ENCODE measurements at regions not wholly inside any gene's neighbourhood (a gene's known extent, or its start where the extent isn't known, plus 50 kb on each side); places are given as distances from the start of the nearest gene placed in this dataset.
A peak's percentile ranks its signal among the peaks of the same experiment; 100 is the strongest.

- Histone ChIP-seq H3K27ac (peak overlapping the region in 2 of 4 donors; percentile 25 to 57), H3K9me3 (no peaks in the 10 kb centered on the region), H3K27me3 (no peaks in the 10 kb centered on the region), H3K4me1 (peaks cover 0 to 29% (median 6%) of the 10 kb centered on the region in 3 donors), H3K4me3 (no peak overlapping the region), H3K36me3 (no peaks in the 10 kb centered on the region)
- TF ChIP-seq CTCF (IDR thresholded peaks at IDR 0.05) (no peak), POLR2AphosphoS5 (IDR thresholded peaks at IDR 0.05) (no peak), EP300 (IDR thresholded peaks at IDR 0.05) (no peak), POLR2A (IDR thresholded peaks at IDR 0.05) (no peak)
- 37% methylated on average over 4 of the region's 4 CpGs for WGBS, 2 donors (ENCODE audit: low coverage in 1 of 2)
- peak; percentile 53 for ATAC-seq
Measured at GRCh38 chr3:64954995-64955636, 267.3 kb upstream of the ADAMTS9 start.

- no peaks in the 10 kb centered on the region for H3K27me3 ChIP-seq
- ATAC-seq: peak; percentile 85
- H3K4me3 ChIP-seq: no peak overlapping the region
- H3K36me3 ChIP-seq: no peaks in the 10 kb centered on the region
- no peaks in the 10 kb centered on the region for H3K9me3 ChIP-seq
- peak; percentile 54 for TF ChIP-seq EP300 (IDR thresholded peaks at IDR 0.05)
- peak in 1 of 4 experiments; percentile 10 for TF ChIP-seq CTCF (IDR thresholded peaks at IDR 0.05)
- peak; percentile 98 for TF ChIP-seq POLR2AphosphoS5 (IDR thresholded peaks at IDR 0.05)
- TF ChIP-seq POLR2A (IDR thresholded peaks at IDR 0.05): no peak
- peak overlapping the region; percentile 51 to 74 (median 63) for H3K27ac ChIP-seq
- 3 to 28% methylated on average over 2 to 5 of the region's 6 CpGs for WGBS, 2 donors (ENCODE audit: low coverage in 1 of 2)
- peaks cover 2 to 28% (median 7%) of the 10 kb centered on the region in 3 donors for H3K4me1 ChIP-seq
Measured at GRCh38 chr3:64945171-64945729, 257.4 kb upstream of the ADAMTS9 start.

- 80 to 86% methylated on average over 1 to 4 of the region's 4 CpGs for WGBS, 2 donors (ENCODE audit: low coverage in 1 of 2)
- peaks cover 2 to 28% (median 7%) of the 10 kb centered on the region in 3 donors for H3K4me1 ChIP-seq
- peak overlapping the region in 3 of 4 donors; percentile 8 to 74 (median 62) for H3K27ac ChIP-seq
- no peaks in the 10 kb centered on the region for H3K9me3 ChIP-seq
- no peaks in the 10 kb centered on the region for H3K36me3 ChIP-seq
- no peak for ATAC-seq
- no peak for TF ChIP-seq POLR2AphosphoS5 (IDR thresholded peaks at IDR 0.05)
- no peak for TF ChIP-seq POLR2A (IDR thresholded peaks at IDR 0.05)
- TF ChIP-seq EP300 (IDR thresholded peaks at IDR 0.05): no peak
- no peak for TF ChIP-seq CTCF (IDR thresholded peaks at IDR 0.05)
- no peak overlapping the region for H3K4me3 ChIP-seq
- H3K27me3 ChIP-seq: no peaks in the 10 kb centered on the region
Measured at GRCh38 chr3:64943866-64944265, 256.1 kb upstream of the ADAMTS9 start.

GRCh38 chr3:64940596-64941348 is 253.0 kb upstream of the ADAMTS9 start:
- H3K27me3 ChIP-seq: no peaks in the 10 kb centered on the region
- WGBS, 2 donors (ENCODE audit: low coverage in 1 of 2): 83 to 93% methylated on average over 9 of the region's 10 CpGs
- no peak for ATAC-seq
- peaks cover 2 to 38% (median 7%) of the 10 kb centered on the region in 3 donors for H3K4me1 ChIP-seq
- no peaks in the 10 kb centered on the region for H3K9me3 ChIP-seq
- no peaks in the 10 kb centered on the region for H3K36me3 ChIP-seq
- TF ChIP-seq EP300 (IDR thresholded peaks at IDR 0.05) (no peak), POLR2AphosphoS5 (IDR thresholded peaks at IDR 0.05) (no peak), CTCF (IDR thresholded peaks at IDR 0.05) (no peak), POLR2A (IDR thresholded peaks at IDR 0.05) (no peak)
- H3K27ac ChIP-seq: no peak overlapping the region
- no peak overlapping the region for H3K4me3 ChIP-seq

All from gastroesophageal sphincter (tissue), 4 donors.